ENCODE measurements at regions not wholly inside any gene's neighbourhood (a gene's known extent, or its start where the extent isn't known, plus 50 kb on each side); places are given as distances from the start of the nearest gene placed in this dataset.
"Not testable (repeated sequence)": the region's sequence is repeated elsewhere in the genome, so short reads cannot be mapped to it uniquely, and the experiment has no call there.

DNA sequence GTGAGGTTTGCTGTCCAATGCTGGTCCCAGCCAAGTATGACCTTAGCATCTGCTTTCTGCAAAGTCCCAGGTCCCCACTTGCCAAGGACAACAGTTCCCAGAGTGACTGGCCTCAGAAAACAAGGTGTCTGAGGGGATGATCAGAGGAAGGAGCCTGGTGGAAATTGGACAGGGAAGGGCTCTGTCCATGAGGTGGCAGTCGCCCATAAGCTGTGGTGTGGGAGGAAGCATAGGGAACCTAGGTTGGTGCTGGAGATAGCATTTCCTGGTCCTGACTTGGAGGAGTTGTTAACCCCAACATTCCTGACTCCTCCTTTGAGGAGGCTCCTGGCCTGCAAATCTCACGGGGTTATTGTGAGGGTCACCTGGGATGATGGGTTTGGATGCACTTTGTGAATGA, 77.8 kb downstream of the LIMS4 start:
- DNase-seq (ENCODE audit: extremely low spot score, unreplicated experiment); H3K4me3 Mint-ChIP-seq; H3K36me3 Mint-ChIP-seq; H3K4me1 Mint-ChIP-seq (ENCODE audit: unreplicated experiment); H3K27me3 Mint-ChIP-seq; H3K9me3 Mint-ChIP-seq; H3K27ac Mint-ChIP-seq: not testable (repeated sequence)

DNA sequence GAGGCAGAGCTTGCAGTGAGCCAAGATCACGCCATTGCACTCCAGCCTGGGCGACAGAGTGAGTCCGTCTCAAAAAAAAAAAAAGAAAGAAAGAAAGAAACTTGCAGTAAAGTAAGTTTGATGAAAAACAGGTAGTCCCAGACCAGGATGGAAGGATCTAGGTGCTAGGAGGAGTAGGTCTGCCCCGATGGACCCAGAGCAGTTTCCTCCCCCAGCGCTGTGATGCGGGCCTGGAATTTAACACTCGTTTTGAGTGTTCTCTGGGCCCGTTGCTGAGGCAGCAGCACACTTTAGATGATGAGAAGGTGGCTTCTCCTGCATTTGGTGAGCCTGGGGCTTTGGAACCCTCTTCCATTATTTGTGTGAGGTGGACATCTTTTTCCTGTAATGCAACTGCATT, 80.2 kb downstream of the LIMS4 start:
- H3K4me1 Mint-ChIP-seq (ENCODE audit: unreplicated experiment); H3K4me3 Mint-ChIP-seq; H3K9me3 Mint-ChIP-seq; H3K27ac Mint-ChIP-seq; H3K36me3 Mint-ChIP-seq; DNase-seq (ENCODE audit: extremely low spot score, unreplicated experiment); H3K27me3 Mint-ChIP-seq: not testable (repeated sequence)

DNA sequence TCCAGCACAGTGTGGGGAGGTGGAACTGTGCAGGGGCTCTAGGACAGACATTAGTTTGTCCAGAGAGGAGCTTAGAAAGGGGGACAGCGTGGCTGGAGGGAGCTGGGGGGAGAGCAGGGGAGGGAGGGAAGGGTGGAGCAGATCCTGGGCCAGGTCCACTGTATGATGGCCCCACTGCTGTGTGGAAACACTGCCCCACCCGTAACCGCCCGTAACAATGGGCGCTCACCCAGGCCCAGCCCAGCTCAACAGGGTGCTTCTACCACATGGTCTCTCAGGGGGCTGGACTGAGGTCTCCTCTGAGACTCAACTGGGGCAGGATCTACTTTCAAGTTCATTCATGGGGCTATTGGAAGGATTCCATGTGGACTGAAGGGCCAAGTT, 81.6 kb downstream of the LIMS4 start:
- DNase-seq (ENCODE audit: extremely low spot score, unreplicated experiment); H3K4me3 Mint-ChIP-seq; H3K27ac Mint-ChIP-seq; H3K4me1 Mint-ChIP-seq (ENCODE audit: unreplicated experiment); H3K27me3 Mint-ChIP-seq; H3K36me3 Mint-ChIP-seq; H3K9me3 Mint-ChIP-seq: not testable (repeated sequence)

DNA sequence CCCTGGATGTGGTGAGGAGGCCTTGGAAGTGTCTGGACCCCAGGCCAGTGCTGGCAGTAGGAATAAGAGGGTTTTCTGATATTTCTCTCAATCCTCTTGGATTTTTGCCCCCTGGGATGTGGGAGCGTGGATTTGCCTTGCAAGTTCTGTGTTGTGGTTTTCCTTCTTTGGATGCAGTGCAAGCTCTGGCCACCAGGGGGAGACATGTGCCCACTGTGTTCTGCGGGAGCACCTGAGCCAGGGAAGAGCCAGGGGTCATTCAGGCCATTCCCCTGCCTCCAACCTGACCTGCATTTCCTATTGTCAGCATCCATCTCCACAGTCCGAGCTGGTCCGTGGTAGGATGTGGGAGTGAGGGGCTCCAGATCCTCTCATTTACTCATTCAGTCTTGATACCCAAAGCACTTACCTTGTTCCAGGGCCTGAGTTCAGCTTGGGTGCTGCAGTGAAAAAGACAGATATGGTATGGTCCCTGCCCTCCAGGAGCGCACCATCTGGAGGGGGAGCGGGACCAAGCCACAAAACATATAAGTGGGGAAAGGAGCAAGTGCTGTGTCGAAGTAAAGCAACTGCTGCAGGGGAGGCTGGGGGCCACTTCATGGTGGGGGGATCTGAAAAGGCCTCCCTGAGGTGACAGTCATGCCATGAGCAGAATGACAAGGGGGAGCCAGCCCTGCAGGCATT, 82.1 kb downstream of the LIMS4 start:
- H3K4me1 Mint-ChIP-seq (ENCODE audit: unreplicated experiment); DNase-seq (ENCODE audit: extremely low spot score, unreplicated experiment); H3K27ac Mint-ChIP-seq; H3K36me3 Mint-ChIP-seq; H3K27me3 Mint-ChIP-seq; H3K4me3 Mint-ChIP-seq; H3K9me3 Mint-ChIP-seq: not testable (repeated sequence)

DNA sequence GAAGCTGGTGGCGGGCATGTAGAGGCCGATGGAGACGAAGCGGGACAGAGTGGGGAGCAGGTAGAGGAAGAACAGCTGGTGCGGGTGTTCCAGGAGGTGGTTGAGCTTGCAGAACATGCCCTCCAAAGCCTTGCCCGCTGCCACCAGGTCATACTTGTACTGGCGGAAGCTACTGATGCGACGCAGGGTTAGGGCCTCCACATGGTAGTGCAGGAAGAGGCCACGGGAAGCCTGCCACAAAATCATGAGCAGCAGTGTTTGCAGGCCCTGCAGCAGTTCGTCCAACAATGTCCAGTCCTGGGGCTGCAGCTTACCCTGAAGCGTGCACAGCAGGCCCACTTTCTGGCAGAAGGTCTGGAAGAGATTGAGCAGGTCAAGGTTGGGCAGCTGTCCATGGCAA, 85.6 kb downstream of the LIMS4 start:
- H3K36me3 Mint-ChIP-seq; H3K4me1 Mint-ChIP-seq (ENCODE audit: unreplicated experiment); H3K27me3 Mint-ChIP-seq; DNase-seq (ENCODE audit: extremely low spot score, unreplicated experiment); H3K9me3 Mint-ChIP-seq; H3K27ac Mint-ChIP-seq; H3K4me3 Mint-ChIP-seq: not testable (repeated sequence)

DNA sequence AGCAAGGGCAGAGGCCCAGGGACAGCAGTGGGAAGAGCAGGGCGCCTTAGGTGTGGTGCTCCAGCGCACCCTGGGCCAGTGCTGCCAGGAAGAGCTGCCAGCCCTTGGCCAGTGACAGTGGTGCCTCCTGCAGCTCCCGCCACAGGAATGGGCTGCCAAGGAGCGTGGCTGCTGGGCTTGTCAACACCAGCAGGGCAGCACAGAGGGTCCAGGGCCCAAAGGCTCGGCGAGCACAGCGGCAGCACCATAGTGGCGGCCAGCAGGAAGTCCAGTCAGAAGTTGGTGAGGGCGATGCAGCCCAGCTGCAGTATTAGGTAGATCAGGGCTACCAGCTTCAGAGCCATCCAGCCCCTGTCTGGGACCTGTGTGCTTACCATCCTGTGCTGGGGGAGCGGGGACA, 86.1 kb downstream of the LIMS4 start:
- not testable (repeated sequence) for DNase-seq (ENCODE audit: extremely low spot score, unreplicated experiment); H3K27me3 Mint-ChIP-seq; H3K27ac Mint-ChIP-seq; H3K4me1 Mint-ChIP-seq (ENCODE audit: unreplicated experiment); H3K9me3 Mint-ChIP-seq; H3K36me3 Mint-ChIP-seq; H3K4me3 Mint-ChIP-seq

DNA sequence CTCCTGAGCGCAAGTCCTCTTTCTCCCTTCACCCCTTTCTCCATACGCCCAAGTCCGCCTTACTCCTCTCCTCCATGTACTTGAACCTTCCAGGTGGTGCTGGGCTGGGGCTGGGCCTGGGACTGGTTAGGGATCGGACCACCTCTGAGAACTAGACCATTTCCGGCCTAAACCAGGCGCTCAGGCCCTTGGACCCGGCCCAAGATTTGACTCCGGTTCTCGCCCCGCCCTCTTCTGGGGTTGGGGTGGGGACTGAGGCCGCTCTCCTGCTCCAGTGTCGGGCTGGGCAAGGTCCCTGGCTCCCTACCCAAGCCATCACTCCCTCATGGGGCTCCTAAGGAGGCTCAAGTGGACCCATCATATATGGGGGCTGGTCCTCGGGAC, 87.9 kb downstream of the LIMS4 start:
- H3K36me3 Mint-ChIP-seq; H3K27me3 Mint-ChIP-seq; H3K9me3 Mint-ChIP-seq; H3K27ac Mint-ChIP-seq; DNase-seq (ENCODE audit: extremely low spot score, unreplicated experiment); H3K4me3 Mint-ChIP-seq; H3K4me1 Mint-ChIP-seq (ENCODE audit: unreplicated experiment): not testable (repeated sequence)

DNA sequence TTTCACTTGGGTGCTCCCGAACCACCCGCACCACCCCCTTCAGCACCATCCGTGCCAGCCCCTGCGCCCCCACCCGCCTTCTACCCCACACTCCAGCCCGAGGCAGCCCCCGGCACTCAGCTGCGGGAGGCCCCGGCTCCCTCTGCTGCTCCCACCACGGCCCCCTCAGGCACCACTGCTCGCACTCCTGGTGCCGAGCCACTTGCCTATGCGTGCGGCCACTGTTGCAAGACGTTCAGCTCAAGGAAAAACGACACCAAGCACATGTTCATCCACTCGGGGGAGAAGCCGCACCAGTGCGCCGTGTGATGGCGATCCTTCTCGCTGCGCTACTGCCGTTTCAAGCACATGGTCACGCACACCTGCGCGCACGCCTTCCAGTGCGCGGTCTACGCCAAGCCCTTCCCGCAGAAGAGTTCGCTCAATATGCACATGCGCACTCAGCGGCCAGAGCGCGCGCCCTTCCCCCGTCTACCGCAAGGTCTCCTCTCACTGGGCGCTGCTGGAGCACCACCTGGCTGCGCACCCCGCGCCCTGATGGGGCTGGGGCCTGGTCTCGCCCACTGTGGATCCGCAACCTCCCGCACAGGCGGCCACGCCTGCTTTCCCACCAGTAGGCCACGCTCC, 88.4 kb downstream of the LIMS4 start:
- not testable (repeated sequence) for H3K27me3 Mint-ChIP-seq; H3K27ac Mint-ChIP-seq; H3K9me3 Mint-ChIP-seq; H3K36me3 Mint-ChIP-seq; DNase-seq (ENCODE audit: extremely low spot score, unreplicated experiment); H3K4me1 Mint-ChIP-seq (ENCODE audit: unreplicated experiment); H3K4me3 Mint-ChIP-seq

DNA sequence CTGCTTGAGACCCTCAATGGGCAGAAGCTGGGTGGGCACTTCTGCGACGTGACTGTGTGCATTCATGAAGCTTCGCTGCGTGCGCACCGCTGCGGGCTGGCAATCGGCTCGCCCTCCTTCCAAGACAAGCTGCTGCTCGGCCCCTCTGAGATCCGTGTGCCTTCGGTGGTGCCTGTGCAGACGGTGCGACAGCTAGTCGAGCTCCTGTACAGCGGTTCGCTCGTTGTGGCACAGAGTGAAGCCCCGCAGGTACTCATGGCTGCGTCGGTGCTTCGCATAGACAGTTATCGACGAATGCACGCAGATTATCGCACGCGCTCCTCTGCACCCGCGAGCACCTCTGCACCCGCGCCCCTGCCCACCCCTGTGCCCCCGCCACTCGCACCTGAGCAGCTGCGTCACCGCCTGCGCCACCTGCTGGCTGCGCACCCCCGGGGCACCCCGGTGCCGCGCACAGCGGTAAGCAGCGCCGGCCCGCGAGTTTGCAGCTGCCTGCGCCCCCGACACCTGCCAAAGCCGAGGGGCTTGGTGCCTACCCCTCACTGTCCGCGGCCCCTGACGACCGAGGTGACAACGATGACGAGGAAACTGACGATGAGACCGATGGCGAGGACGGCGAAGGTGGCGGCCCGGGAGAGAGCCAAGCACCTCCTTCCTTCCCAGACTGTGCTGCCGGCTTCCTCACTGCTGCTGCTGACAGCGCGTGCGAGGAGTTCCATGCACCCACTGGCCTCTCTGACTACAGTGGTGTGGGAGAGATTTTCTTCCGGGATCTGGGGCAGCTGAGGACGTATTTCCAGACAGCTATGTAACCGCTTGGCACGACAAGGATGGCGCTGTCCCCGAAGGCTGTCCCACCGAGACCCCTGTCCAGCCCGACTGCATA, 89.2 kb downstream of the LIMS4 start:
- not testable (repeated sequence) for H3K9me3 Mint-ChIP-seq; H3K36me3 Mint-ChIP-seq; DNase-seq (ENCODE audit: extremely low spot score, unreplicated experiment); H3K27me3 Mint-ChIP-seq; H3K4me3 Mint-ChIP-seq; H3K4me1 Mint-ChIP-seq (ENCODE audit: unreplicated experiment); H3K27ac Mint-ChIP-seq

DNA sequence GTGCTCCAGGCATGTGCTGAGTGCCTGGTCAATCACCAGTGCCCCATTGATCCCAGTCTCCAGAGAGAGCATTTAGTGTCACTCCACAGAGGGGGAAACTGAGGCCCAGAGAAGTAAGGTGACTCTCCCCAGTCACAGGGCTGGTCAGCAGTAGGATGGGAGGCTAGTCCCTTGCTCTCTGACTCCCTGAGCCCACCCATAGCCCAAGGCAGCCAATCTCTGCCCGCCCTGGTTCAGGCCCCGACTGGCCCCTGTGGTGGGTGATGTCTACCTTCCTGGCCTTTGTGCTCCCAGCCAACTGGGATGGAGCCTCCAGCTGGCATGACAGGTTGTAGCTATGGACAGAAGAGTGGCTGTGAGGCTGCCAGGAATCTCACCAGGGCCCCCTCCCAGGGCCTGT, 99.1 kb downstream of the LIMS4 start:
- DNase-seq (ENCODE audit: extremely low spot score, unreplicated experiment); H3K36me3 Mint-ChIP-seq; H3K9me3 Mint-ChIP-seq; H3K4me3 Mint-ChIP-seq; H3K27me3 Mint-ChIP-seq; H3K27ac Mint-ChIP-seq; H3K4me1 Mint-ChIP-seq (ENCODE audit: unreplicated experiment): not testable (repeated sequence)

DNA sequence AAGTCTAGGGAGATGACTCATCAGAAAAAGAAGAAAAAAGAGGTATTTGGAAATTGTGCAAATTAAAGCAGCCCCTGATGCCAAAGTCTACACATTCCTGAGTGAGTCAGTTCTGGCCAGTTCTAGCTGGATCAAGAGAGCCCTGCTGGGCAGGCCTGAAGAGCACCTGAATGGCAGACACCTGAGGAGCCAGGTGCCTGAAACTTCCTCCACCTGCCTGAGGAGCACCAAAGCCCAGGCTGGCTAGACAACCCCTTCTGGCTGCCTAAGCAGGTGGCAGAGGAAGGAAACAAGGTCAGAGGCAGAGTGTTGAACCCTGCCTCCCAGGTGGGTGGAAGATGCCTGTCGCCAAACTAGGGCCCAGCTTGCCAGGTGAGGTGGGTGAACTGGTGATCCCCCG, 101.0 kb downstream of the LIMS4 start:
- H3K4me3 Mint-ChIP-seq; H3K9me3 Mint-ChIP-seq; DNase-seq (ENCODE audit: extremely low spot score, unreplicated experiment); H3K4me1 Mint-ChIP-seq (ENCODE audit: unreplicated experiment); H3K27ac Mint-ChIP-seq; H3K27me3 Mint-ChIP-seq; H3K36me3 Mint-ChIP-seq: not testable (repeated sequence)

DNA sequence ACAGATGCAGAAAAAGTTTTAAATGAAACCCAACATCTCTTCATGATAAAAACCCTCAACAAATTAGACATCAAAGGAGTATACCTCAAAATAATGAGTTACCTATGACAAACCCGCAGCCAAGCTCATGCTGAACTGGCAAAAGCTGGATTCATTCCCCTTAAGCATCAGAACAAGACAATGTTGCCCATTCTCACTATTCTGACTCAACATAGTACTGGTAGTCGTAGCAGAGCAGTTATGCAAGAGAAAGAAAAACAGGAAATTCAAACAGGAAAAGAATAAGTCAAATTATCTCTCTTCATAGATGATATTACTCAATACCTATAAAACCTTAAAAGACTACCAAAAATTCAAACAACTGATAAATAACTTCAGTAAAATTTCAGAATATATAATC, 115.0 kb downstream of the LIMS4 start:
- H3K4me3 Mint-ChIP-seq; H3K36me3 Mint-ChIP-seq; H3K9me3 Mint-ChIP-seq; H3K27me3 Mint-ChIP-seq; H3K4me1 Mint-ChIP-seq (ENCODE audit: unreplicated experiment); DNase-seq (ENCODE audit: extremely low spot score, unreplicated experiment); H3K27ac Mint-ChIP-seq: not testable (repeated sequence)

DNA sequence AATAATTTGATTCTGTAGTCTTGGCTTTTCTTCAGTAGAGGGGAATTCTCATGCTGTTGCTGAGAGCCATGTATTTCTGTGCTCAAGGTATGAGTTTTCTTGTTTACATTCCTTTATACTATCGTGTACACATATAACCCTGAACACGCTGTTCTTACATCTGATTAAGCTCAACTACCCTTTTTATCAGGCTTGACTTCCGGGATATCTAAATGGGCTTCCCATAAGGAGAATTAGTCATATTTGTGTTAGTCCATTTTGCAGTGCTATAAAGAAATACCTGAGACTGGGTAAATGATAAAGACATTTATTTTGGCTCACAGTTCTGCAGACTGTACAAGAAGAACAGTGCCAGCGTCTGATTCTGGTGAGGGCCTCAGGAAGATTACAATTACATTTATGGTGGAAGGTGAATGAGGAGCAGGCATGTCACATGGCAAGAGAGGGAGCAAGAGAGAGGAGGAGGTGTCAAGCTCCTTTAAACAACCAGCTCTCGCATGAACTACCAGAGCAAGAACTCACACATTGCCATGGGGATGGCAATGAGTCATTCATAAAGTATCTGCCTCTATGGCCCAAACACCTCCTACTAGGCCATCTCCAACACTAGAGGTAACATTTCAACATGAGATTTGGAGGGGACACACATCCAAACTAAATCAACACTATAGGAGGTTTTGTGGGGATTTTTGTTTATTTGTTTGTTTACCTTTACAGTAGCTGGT, 118.2 kb downstream of the LIMS4 start:
- H3K27me3 Mint-ChIP-seq; H3K27ac Mint-ChIP-seq; H3K4me1 Mint-ChIP-seq (ENCODE audit: unreplicated experiment); DNase-seq (ENCODE audit: extremely low spot score, unreplicated experiment); H3K36me3 Mint-ChIP-seq; H3K9me3 Mint-ChIP-seq; H3K4me3 Mint-ChIP-seq: not testable (repeated sequence)

DNA sequence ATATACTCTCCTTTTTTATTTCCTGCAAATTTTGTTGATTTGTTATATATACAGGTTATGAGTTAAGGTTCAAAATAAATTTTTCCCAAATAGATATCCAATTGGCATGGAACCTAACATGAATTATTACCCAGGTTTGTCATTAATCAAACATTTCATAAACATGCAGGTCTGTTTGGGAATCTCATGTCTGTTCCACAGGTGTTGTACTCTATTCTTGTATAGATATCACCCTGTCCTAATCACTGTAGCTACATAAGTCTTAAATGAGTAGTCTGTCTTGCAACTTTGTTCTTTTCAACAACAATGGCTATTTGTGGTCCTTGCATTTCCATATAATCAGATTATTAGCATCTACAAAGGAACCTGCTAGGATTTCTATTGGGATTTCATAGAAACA, 121.9 kb downstream of the LIMS4 start:
- H3K4me3 Mint-ChIP-seq; H3K4me1 Mint-ChIP-seq (ENCODE audit: unreplicated experiment); DNase-seq (ENCODE audit: extremely low spot score, unreplicated experiment); H3K36me3 Mint-ChIP-seq; H3K9me3 Mint-ChIP-seq; H3K27ac Mint-ChIP-seq; H3K27me3 Mint-ChIP-seq: not testable (repeated sequence)

Data from type B pancreatic cell (in vitro differentiated cells).